Endothelial cell of umbilical vein (primary cell): ENCODE measurements at regions not wholly inside any gene's neighbourhood (a gene's known extent, or its start where the extent isn't known, plus 50 kb on each side); places are given as distances from the start of the nearest gene placed in this dataset.

Source experiments
- POLR2A ChIP-seq: IDR thresholded peaks from 2 replicates; pipeline ENCODE4 v1.6.1; 2012; ENCODE audit warnings: low read depth, mild to moderate bottlenecking, control low read depth, low read length
- TF ChIP-seq, protein P1 (sequence below), 2 donors: IDR thresholded peaks; 1 replicate in 1 of 2; 2 replicates in 1 of 2; pipeline ENCODE4 v1.5.1; 2011; ENCODE audit warnings: low read length in 2 of 2, mild to moderate bottlenecking in 2 of 2, moderate library complexity in 2 of 2, control low read depth in 1 of 2, inconsistent platforms in 1 of 2, low read depth in 1 of 2; ENCODE audit not compliant: insufficient read depth in 1 of 2; ENCODE audit errors: extremely low read depth in 1 of 2

DNA sequence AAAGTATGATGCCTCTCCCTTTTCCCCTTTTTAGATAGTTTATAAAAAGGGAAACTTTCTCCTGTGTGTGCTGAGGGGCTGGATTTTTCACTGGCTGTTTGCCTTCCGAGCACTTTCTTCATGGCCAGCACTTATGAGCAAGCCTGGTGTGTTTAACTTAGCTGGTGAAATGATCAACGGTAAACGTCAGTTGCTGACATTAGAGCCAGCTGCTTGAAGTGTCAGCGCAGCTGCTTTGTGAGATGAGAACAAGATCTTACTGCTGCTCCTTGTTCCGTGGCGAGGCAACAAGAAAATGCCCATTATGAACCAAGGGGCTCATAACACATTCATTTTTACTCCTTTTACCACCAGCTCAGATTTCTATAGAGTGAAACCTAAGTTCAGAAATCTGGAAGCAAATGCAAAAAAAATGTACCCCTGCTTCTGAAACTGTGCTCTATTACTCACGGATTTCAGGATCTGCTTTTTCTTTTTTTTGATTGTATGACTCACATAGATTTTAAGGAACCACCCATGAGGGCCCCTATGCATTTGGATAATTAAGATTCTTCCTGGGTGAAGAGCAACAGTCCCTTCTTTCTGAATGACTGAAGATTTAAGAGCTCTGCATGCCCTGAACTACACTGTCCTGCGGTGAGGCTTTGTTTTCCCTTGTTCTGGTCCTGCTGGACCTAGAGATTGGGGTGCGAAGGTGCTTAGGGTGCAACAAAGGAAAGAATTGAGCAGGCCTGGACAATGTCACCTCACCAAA lies 74.3 kb upstream of the CPM start:
- TF ChIP-seq, protein P1, sequence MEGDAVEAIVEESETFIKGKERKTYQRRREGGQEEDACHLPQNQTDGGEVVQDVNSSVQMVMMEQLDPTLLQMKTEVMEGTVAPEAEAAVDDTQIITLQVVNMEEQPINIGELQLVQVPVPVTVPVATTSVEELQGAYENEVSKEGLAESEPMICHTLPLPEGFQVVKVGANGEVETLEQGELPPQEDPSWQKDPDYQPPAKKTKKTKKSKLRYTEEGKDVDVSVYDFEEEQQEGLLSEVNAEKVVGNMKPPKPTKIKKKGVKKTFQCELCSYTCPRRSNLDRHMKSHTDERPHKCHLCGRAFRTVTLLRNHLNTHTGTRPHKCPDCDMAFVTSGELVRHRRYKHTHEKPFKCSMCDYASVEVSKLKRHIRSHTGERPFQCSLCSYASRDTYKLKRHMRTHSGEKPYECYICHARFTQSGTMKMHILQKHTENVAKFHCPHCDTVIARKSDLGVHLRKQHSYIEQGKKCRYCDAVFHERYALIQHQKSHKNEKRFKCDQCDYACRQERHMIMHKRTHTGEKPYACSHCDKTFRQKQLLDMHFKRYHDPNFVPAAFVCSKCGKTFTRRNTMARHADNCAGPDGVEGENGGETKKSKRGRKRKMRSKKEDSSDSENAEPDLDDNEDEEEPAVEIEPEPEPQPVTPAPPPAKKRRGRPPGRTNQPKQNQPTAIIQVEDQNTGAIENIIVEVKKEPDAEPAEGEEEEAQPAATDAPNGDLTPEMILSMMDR (IDR thresholded peaks at IDR 0.05; ENCODE audit: extremely low read depth in 1 of 2, insufficient read depth in 1 of 2, low read depth in 1 of 2, low read length in 2 of 2) = no peak
- no peak for TF ChIP-seq POLR2A
